HG02981 (cell line): ENCODE measurements at regions not wholly inside any gene's neighbourhood (a gene's known extent, or its start where the extent isn't known, plus 50 kb on each side); places are given as distances from the start of the nearest gene placed in this dataset.

Source experiments
- ATAC-seq: cut with Tn5 transposase; IDR thresholded peaks from one replicate; pipeline ENCODE4 v1.9.1; 2021; ENCODE audit warnings: mild to moderate bottlenecking, moderate library complexity; ENCODE audit not compliant: unreplicated experiment

GRCh38 chr2:2879781-2880180 is 497.8 kb downstream of the EIPR1 start:
- ATAC-seq, result peak; percentile 98

- no peak for ATAC-seq
These were observed 498.5 kb downstream of the EIPR1 start for GRCh38 chr2:2879071-2879470.

- ATAC-seq, result no peak
These were observed 500.2 kb downstream of the EIPR1 start for GRCh38 chr2:2877427-2877826.

- ATAC-seq, result no peak
These were observed 501.0 kb downstream of the EIPR1 start for GRCh38 chr2:2876331-2877221.

- ATAC-seq, result no peak
These were observed 501.8 kb downstream of the EIPR1 start for GRCh38 chr2:2875831-2876230.

GRCh38 chr2:2875296-2875695 is 502.3 kb downstream of the EIPR1 start:
- no peak for ATAC-seq

- ATAC-seq, result no peak
These were observed 502.8 kb downstream of the EIPR1 start for GRCh38 chr2:2874805-2875204.

GRCh38 chr2:2874341-2874740 is 503.3 kb downstream of the EIPR1 start:
- ATAC-seq, result no peak

GRCh38 chr2:2873450-2873811 is 504.2 kb downstream of the EIPR1 start:
- ATAC-seq, result no peak

GRCh38 chr2:2872713-2873449 is 504.7 kb downstream of the EIPR1 start:
- no peak for ATAC-seq

- no peak for ATAC-seq
These were observed 505.4 kb downstream of the EIPR1 start for GRCh38 chr2:2872309-2872617.

GRCh38 chr2:2871480-2872308 is 505.9 kb downstream of the EIPR1 start:
- no peak for ATAC-seq

GRCh38 chr2:2870106-2870505 is 507.5 kb downstream of the EIPR1 start:
- ATAC-seq, result no peak

GRCh38 chr2:2869553-2869952 is 508.1 kb downstream of the EIPR1 start:
- no peak for ATAC-seq

GRCh38 chr2:2868085-2868484 is 509.5 kb downstream of the EIPR1 start:
- ATAC-seq, result no peak

- ATAC-seq, result no peak
These were observed 510.1 kb downstream of the EIPR1 start for GRCh38 chr2:2867397-2867979.

- ATAC-seq, result no peak
These were observed 511.2 kb downstream of the EIPR1 start for GRCh38 chr2:2866459-2866858.

- no peak for ATAC-seq
These were observed 515.2 kb downstream of the EIPR1 start for GRCh38 chr2:2862386-2862785.

GRCh38 chr2:2861666-2862240 is 515.9 kb downstream of the EIPR1 start:
- ATAC-seq, result no peak

GRCh38 chr2:2860589-2861300 is 516.9 kb downstream of the EIPR1 start:
- ATAC-seq, result no peak
